Pancreas (tissue), 10 donors: ENCODE measurements at regions not wholly inside any gene's neighbourhood (a gene's known extent, or its start where the extent isn't known, plus 50 kb on each side); places are given as distances from the start of the nearest gene placed in this dataset.

ENCODE experiments used
- ATAC-seq, 4 donors: fragments of 200-7000 bp; cut with Tn5 transposase; one replicate each; pipeline versions ENCODE4 v1.8.0 to v1.9.1; 2020; ENCODE audit warnings: mild to moderate bottlenecking in 4 of 4, moderate library complexity in 4 of 4
- DNase-seq, 6 donors: peaks; one replicate each; pipeline ENCODE4 v3.0.0-alpha.2; 2020
- FAIRE-seq: peaks from 2 replicates; lab custom pipeline; 2012; peaks lifted over from hg19 to GRCh38; lab: Jason Lieb, UNC
- H3K27ac ChIP-seq, 4 donors: fragments of 200-600 bp; sonication (generic); 1 replicate in 3 of 4; 2 replicates in 1 of 4; pipeline versions ENCODE4 v1.5.0 to v1.8.0; 2020
- H3K27me3 ChIP-seq, 4 donors: fragments of 200-600 bp; one replicate each; pipeline ENCODE4 v1.8.0; 2021
- H3K36me3 ChIP-seq, 3 donors: fragments of 200-600 bp; sonication (generic) in 1 of 3; one replicate each; pipeline versions ENCODE4 v1.5.0 to v1.8.0; 2020 to 2021
- H3K4me1 ChIP-seq, 3 donors: fragments of 200-600 bp; one replicate each; pipeline ENCODE4 v1.8.0; 2021
- H3K4me3 ChIP-seq, 4 donors: fragments of 200-600 bp; sonication (generic) in 2 of 4; one replicate each; pipeline versions ENCODE4 v1.5.0 to v1.8.0; 2020 to 2021
- H3K9me3 ChIP-seq, 4 donors: fragments of 200-600 bp; one replicate each; pipeline ENCODE4 v1.8.0; 2021
- WGBS, 2 donors: extraction: QIAGEN DNeasy Blood & Tissue Kit; methylation state at CpG; one replicate each; pipeline ENCODE4 v1.1.7; 2013; 5-methylcytosine and 5-hydroxymethylcytosine counted together
- intact Hi-C, 3 donors: fragments of 100-400 bp; cut with DNase I; formaldehyde crosslinking; loops; one replicate each; pipeline versions ENCODE4 v1.11.1 to v1.14.2; 2022
- TF ChIP-seq, protein P1 (sequence below), 4 donors: fragments of 200-600 bp; sonication (generic) in 3 of 4; IDR thresholded peaks; one replicate each; pipeline versions ENCODE4 v1.5.0 to v1.8.0; 2021; ENCODE audit warnings: antibody characterized with exemption in 4 of 4
- donor health status: healthy with polysubstance abuse.
- donor health status: DM: no; HTN: no; CAD: no; lungs with moderate emphysema.
- donor health status: DM: no; HTN: no; CAD: no.
- donor health status: control.
- donor health status: control.
- donor health status: Bipolar disorder and iron deficiency.
- donor health status: DM: yes; HTN: yes; CAD: no.
- donor health status: DM: no; HTN: no; CAD: no.
- donor health status: DM: no; HTN: no; CAD: no.
- donor health status: DM: yes; HTN: yes; CAD: no.

DNA sequence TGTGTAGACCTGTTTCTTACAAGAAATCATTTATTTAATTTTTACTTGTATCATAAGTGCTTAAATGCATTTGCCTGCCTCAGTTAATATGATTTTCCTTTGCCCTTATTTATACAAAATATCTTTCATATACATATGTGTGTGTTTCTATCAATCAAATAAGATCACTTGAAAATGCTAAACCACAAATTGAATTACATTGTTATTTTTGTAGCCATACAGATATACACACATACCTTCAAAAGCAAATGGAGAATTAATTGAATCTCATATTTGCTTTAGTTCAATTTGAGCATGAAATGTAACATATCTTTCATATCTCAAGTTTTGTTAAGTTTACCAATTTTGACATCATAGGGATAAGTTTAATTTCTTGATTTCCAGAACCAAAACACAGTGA, 755.8 kb upstream of the PIK3C3 start:
- Histone ChIP-seq H3K27ac (no peak overlapping the region), H3K27me3 (no peaks in the 10 kb centered on the region), H3K4me3 (no peak overlapping the region), H3K4me1 (no peaks in the 10 kb centered on the region), H3K9me3 (no peaks in the 10 kb centered on the region), H3K36me3 (no peaks in the 10 kb centered on the region)
- DNase-seq: no peak
- no peak for ATAC-seq
- intact Hi-C loops: no loop called here
- FAIRE-seq: no peak
- TF ChIP-seq, protein P1, sequence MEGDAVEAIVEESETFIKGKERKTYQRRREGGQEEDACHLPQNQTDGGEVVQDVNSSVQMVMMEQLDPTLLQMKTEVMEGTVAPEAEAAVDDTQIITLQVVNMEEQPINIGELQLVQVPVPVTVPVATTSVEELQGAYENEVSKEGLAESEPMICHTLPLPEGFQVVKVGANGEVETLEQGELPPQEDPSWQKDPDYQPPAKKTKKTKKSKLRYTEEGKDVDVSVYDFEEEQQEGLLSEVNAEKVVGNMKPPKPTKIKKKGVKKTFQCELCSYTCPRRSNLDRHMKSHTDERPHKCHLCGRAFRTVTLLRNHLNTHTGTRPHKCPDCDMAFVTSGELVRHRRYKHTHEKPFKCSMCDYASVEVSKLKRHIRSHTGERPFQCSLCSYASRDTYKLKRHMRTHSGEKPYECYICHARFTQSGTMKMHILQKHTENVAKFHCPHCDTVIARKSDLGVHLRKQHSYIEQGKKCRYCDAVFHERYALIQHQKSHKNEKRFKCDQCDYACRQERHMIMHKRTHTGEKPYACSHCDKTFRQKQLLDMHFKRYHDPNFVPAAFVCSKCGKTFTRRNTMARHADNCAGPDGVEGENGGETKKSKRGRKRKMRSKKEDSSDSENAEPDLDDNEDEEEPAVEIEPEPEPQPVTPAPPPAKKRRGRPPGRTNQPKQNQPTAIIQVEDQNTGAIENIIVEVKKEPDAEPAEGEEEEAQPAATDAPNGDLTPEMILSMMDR (IDR thresholded peaks at IDR 0.05): no peak

DNA sequence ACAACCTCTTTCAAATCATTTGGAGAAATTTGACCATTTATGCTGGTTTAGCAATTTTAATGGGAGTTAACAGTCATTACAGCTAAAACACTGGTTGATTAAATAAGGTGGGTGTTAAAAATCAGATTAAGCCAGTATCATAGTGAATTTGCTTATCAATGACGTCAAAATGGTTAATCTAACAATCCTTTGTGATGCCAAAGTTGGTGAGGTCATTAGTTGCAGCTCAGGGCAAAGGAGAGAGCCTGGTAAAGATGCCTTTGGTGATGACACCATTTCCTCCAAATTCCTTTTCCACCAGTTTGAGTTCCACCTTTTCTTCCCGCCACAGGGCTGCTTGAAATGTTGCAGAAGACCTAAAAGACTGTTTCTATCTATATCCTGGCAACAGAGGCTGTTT, 757.1 kb upstream of the PIK3C3 start:
- Histone ChIP-seq H3K36me3 (no peaks in the 10 kb centered on the region), H3K27ac (no peak overlapping the region), H3K27me3 (no peaks in the 10 kb centered on the region), H3K4me3 (no peak overlapping the region), H3K4me1 (no peaks in the 10 kb centered on the region), H3K9me3 (no peaks in the 10 kb centered on the region)
- DNase-seq: no peak
- TF ChIP-seq, protein P1 (IDR thresholded peaks at IDR 0.05): no peak
- FAIRE-seq: no peak
- WGBS, 2 donors: 53 to 80% methylated on average over 2 of the region's 2 CpGs
- intact Hi-C loops: no loop called here
- no peak for ATAC-seq

DNA sequence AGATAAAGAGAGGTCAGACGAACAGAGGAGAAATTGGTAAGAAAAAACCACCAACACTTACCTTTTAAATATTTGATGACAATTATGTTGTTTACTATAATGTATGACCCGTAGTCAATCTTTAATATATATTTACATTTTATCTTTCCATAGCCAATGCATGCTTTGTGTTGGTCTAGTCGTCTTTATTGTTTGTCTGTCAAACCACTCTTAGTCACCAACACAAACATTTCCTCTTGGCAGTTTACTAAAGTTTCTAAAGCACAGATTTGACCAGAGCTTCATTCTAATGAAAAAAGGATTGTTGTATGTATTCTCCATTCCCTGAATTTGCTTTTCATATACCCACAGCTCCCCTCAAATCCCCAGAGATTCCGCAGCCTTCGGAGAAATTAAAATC, 784.7 kb upstream of the PIK3C3 start:
- TF ChIP-seq, protein P1 (IDR thresholded peaks at IDR 0.05): no peak
- DNase-seq (no peak), FAIRE-seq (no peak), ATAC-seq (no peak)
- intact Hi-C loops: no loop called here
- H3K36me3 ChIP-seq: no peaks in the 10 kb centered on the region
- 37 to 44% methylated on average over 5 of the region's 5 CpGs for WGBS, 2 donors
- H3K27ac ChIP-seq: no peak overlapping the region
- H3K27me3 ChIP-seq: no peaks in the 10 kb centered on the region
- no peaks in the 10 kb centered on the region for H3K4me1 ChIP-seq
- H3K9me3 ChIP-seq: no peaks in the 10 kb centered on the region
- H3K4me3 ChIP-seq: no peak overlapping the region

DNA sequence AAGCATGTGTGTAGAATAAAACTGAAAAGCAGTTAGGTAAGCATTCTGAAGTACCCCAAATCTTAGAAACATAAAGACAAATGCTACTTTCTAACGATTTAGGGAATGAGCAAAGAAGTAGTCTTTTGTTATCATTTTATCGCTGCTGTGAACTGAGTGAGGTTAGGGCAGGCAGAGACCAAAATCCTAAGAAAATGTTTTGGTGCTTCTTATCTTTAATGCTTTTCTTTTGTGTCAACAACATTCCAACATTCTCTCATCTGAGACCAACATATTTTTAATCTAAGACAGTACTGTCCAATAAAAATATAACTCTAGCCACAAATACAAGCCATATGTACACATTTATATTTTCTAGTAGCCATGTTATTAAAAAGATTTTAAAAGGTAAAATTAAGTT, 789.4 kb upstream of the PIK3C3 start:
- H3K27me3 ChIP-seq: peaks cover 0 to 3% (median 0%) of the 10 kb centered on the region in 4 donors
- no peak for FAIRE-seq
- H3K4me3 ChIP-seq: no peak overlapping the region
- no peak for ATAC-seq
- WGBS, 2 donors: 54 to 55% methylated on average over 2 of the region's 2 CpGs
- intact Hi-C loops: no loop called here
- H3K4me1 ChIP-seq: no peaks in the 10 kb centered on the region
- no peak for DNase-seq
- H3K27ac ChIP-seq: no peak overlapping the region
- TF ChIP-seq, protein P1 (IDR thresholded peaks at IDR 0.05): no peak
- H3K9me3 ChIP-seq: no peaks in the 10 kb centered on the region
- H3K36me3 ChIP-seq: no peaks in the 10 kb centered on the region

DNA sequence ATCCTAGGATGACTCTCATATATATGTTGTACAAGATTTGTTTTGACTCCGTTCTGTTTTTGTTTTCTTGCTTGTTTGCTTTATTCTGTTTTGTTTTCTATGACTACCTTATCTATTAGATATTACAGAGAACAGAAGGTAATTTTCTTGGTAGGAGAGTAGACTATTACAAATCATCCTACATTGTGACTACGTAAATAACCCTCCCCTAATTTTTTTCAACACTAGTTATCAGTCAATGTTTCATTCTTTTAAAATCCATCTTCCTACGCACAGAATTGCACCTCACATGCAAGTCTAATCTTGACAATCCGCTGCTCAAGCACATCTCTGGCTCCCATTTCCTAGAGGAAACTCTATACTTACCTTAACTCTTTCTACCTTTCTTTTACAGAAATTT, 792.3 kb upstream of the PIK3C3 start:
- peaks cover 0 to 3% (median 0%) of the 10 kb centered on the region in 4 donors for H3K27me3 ChIP-seq
- H3K9me3 ChIP-seq: no peaks in the 10 kb centered on the region
- TF ChIP-seq, protein P1 (IDR thresholded peaks at IDR 0.05): no peak
- no peaks in the 10 kb centered on the region for H3K36me3 ChIP-seq
- H3K4me1 ChIP-seq: no peaks in the 10 kb centered on the region
- H3K27ac ChIP-seq: no peak overlapping the region
- DNase-seq (no peak), ATAC-seq (no peak), FAIRE-seq (no peak)
- WGBS, 2 donors: 38 to 48% methylated on average over 4 of the region's 4 CpGs
- no peak overlapping the region for H3K4me3 ChIP-seq
- intact Hi-C loops: no loop called here
